NCI-H2029 (cell line): ENCODE measurements at regions not wholly inside any gene's neighbourhood (a gene's known extent, or its start where the extent isn't known, plus 50 kb on each side); places are given as distances from the start of the nearest gene placed in this dataset.
"Not testable (repeated sequence)": the region's sequence is repeated elsewhere in the genome, so short reads cannot be mapped to it uniquely, and the experiment has no call there.

Experiments used
- DNase-seq: peaks from one replicate; lab custom pipeline; 2025; lab: John Stamatoyannopoulos, UW

DNA sequence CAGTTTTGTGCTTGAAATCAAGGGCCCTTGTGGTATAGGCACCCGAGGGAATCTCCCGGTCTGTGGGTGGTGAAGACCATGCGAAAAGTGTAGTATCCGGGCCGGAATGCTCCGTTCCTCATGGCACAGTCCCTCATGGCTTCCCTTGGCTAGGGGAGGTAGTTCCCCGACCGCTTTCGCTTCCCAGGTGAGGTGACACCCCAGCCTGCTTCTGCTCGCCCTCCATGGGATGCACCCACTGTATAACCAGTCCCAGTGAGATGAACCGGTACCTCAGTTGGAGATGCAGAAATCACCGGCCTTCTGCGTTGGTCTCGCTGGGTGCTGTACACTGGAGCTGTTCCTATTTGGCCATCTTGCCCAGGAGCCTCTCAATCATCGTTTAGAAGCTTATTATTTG is 195.7 kb upstream of the POT1 start:
- DNase-seq: no peak

DNA sequence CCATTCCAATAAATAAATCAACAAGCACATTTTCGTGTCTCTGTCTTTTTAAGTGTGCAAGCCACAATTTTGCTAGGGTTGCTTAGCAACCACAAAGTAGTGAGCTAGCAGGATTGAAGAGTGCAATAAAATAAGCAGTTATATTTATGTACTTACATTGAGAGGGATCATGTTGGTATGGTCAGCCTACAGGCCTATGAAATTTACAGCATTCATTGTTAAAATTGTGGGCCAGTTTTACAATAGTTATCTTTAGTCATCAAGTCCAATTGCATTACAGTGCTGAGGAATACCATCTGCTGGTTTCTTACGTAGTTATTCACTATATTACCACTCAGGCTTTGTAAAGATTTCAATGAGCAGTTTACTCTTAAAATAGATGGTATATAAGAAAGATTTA is 192.5 kb upstream of the POT1 start:
- peak; percentile 7 for DNase-seq

DNA sequence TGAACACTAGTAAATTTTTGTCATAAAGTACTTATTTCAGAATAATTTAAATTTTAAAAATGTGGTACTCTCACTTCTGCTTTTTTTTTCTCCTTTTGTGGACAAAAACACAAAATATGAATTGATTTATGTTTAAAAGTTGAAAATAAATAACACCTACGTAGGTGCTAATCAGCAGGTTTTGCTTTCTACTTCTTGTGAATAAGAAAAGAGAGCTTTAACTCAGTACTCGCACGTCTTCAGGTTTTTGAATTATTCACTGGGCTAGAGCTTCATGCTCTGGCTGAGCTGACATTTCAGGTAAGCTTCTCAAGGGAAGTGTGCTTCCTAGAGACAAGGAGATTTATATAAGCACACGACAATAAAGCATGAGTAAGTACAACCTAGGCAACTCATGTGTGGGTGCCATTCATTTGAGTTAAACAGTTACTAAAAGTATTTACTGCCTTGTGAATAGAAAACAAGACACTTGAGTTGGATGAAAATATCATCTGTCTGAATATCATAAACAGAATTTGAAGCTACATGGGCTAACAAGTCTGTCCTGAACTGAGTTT is 190.0 kb upstream of the POT1 start:
- DNase-seq: no peak

DNA sequence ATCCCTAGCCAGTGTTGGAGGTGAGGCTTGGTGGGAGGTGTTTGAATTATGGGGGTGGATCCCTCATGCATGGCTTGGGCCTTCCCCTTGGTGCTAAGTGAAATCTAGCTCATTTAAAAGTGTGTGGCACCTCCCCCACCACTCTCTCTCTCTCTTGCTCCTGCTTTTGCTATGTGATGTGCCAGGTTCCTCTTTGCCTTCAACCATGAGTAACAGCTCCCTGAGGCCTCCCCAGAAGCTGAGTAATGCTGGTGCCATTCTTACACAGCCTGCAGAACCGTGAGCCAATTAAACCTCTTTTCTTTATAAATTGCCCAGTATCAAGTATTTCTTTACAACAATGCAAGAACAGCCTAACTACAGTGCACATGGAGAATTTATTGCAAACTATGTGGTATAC is 188.8 kb upstream of the POT1 start:
- DNase-seq: no peak

DNA sequence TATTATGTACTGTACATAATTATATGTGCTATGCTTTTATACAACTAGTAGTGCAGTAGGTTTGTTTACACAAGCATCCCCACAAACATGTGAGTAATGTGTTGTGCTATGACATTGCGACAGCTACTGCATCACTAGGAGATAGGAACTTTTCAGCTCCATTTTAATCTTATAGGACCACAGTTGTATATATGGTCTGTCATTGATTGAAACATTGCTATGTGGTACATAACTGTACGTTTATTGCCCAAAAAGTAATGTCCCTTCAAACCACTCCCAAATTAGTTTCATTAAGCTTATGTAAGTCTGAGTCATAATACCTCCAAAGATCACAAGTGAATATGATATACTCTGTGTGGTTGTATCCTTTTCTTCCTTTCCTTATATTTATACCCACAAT is 183.2 kb upstream of the POT1 start:
- DNase-seq: no peak

DNA sequence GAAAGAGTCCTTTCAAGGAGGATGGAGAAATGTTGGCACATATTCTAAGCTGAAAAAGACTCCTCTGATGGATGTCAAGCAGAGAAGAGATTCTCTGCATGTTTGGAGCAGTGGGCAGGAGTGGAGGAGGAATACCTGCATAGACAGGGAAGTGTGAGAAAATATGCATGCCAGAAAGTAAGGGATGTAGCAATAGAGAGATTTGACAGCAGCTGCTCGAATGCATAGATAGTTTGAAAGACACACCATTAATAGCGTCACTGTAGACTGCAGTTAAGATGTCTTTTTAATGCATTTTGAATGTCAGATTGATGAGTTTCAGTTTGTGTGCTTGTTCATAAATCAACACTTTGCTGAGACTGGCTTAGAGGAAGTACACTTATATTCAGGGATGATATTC is 169.9 kb upstream of the POT1 start:
- DNase-seq: no peak

DNA sequence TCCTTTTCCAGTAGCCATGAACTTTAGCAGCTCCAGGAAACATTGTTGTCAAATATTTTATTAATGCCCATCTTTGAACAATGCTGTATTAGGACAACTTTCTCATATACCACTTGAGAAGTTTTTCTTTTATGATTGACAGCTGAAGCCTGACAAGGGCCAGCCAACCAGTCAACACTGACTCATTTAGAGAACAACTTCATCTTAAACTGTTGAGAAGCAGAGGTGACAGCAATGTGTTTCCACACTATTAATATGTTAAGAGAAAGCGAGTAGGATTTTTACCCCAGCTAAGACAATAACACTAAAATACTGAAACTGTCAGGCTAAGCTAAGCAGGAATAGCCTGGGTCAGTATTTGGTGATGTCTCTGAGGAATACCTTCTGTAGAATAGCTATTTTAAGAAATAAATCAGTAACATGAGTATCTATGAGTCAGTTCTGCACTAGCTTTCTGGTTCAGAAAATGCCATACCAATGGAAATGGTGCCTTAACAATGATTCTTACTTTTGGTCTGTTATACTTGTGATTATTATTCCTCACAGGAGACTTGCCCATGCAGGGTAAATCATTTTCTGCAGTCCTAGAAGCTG is 168.8 kb upstream of the POT1 start:
- no peak for DNase-seq

DNA sequence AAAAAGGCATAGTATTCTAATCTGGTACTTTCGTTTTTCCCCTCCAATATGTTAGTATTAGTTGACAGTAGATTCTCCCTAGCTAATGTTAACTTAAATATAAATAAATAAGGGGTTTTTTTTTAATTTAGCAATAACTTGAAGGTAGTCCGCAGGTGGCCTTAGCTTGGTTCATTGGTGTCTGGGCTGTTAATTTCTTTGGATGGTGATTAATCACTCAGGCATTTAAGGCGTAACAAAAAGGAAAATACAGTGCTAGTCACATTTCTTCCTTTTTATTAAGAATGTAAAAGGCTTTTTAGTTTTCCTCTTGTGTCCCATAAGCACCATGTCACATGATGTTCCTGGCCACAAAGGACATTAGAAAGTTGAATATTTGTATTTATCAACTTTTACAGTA is 161.0 kb upstream of the POT1 start:
- DNase-seq: no peak

DNA sequence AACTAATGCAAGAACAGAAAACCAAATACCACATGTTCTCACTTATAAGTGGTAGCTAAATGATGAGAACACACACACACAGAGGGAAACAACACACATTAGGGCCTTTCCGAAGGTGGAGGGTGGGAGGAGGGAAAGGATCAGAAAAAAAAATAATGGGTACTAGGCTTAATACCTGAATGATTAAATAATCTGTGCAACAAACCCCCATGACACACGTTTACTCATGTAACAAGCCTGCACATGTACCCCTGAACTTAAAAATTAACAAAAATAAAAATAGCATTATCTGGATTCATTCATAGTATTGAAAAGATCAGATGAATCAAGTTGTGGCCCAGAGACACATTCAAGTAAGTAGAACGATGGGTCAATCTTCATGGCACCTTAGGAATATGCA is 159.5 kb upstream of the POT1 start:
- no peak for DNase-seq

DNA sequence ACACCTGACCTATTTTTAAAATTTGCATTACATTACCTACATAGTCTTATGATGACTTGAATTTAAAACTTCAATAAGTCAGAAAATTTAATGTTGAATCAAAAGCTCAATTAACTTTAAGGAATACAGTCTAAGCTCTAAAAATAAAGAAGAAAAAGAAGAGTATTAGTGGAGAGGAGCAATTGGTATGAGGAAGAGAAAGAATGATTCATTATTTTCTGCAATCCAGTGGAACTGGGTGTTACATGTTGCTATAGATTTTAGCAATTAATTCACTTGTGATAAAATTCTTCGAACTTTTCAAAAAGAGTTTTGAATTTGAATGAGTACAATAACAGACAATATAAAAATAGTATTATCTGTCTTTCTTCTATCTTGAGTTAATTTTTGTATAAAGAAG is 158.9 kb upstream of the POT1 start:
- no peak for DNase-seq

DNA sequence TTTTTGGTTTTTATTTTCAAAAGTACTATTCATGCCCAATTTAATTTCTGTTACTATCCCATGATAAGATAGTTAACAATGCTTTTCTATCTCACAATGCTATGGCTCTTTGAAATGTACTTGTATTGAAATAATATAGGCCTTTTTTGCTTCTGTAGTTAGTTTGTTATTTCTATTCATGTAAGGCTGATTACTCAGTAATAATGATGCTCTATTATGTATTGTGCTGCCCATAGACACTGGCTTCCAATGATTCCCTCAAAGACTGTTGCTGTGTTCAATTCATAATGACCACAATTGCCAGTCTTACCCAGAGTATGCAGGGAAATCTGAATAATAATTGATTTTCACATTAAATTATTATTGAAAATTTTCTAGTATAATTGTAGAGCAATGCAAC is 155.5 kb upstream of the POT1 start:
- no peak for DNase-seq

DNA sequence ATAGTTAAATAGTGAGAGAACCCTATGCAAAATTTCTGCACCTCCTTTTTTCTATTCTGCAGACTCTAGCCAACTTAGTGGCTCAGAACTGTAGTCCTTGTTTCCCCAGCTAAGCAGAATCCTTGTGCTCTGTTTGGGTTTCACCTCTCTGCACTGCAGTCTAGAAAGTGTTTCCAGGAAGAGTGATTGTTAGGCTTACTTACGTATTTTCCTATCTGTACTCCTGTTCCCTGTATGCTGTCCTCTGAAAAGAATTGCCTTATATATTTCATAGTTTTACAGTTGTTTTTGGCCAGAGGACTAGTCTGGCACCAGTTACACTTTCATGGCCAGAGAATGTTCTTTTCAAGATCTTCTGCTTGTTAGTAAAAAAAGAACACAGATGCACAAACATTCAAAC is 154.6 kb upstream of the POT1 start:
- no peak for DNase-seq

DNA sequence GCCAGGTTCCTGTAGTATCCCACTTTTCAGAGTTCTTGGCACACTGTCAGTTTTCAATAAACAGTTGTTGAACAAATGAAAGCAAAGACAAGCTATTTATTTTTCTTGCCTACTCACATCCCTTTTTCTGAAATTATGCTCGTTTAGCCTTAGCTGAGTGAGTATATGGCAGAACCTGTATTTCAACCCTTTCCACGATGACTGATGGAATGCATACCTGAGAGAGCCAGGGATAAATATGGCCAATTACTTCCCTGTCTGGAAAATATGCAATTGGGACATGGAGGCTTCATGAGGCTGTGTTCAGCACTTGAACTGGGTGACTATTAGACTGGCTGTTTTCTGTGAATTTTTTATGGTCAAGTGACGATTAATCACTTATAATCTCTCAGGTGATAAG is 144.5 kb upstream of the POT1 start:
- no peak for DNase-seq

DNA sequence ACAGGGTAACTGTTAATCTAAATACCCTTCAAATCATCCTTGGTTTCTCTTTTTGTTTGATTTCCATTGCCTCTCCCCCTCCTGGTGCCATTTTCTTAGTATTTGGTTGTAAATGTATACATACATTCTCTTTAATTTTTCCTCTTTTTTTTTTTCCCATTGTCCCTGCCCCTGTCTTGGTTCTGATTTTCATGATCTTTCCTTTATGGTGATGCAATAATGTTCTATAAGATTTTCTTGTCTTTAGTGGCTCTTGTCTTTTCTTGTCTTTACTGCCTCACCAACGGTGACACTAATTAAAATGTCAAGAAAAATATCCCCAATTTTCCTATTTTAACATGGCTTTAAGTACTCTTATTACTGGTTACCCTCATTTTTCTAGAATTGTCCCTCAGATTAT is 135.9 kb upstream of the POT1 start:
- DNase-seq: no peak

DNA sequence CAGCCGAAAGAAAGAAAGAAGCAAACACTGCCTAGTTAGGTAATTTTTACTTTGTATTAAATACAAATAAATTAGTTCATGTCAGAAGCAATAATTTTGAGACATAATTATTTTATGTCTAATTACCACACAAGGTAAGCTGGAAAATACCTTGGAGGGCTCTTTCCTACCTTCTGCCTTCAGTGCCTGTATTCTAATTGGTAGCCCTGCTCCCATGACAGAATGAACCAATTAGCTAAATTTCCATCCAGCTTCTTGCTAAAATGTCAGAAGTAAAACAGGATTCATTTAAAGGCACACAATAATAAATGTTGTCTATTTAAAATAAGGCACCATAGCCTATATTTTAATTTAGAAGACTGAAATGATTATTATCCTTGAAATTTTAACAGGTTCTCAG is 135.4 kb upstream of the POT1 start:
- no peak for DNase-seq

DNA sequence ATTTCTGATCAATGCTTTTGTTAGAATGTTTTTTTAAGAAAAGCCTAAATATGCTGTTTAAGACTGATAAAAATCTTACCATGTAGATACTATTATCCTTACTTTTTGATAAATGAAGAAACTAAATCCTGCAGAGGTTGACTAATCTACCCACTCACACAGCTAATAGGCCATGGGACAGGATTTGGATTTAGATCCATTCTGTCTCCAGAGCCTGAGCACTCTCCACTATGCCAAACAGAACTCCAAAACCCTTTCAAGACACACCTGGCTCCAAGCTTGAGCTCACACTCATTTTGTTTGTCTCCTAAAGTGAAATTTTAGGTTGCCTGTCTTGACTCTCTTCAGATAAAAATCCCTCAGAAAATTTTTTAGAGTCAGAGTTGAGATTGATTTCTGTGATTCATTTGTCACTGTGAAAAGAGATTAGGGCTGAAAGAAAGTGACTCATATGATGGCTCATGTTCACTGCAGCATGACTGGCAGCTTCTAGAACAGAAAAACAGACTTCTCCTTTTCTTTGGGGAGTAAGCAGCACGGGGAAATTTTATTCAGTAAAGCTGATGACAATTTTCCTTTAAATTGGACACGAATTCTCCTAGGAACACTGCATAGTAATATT is 132.3 kb upstream of the POT1 start:
- DNase-seq: no peak

DNA sequence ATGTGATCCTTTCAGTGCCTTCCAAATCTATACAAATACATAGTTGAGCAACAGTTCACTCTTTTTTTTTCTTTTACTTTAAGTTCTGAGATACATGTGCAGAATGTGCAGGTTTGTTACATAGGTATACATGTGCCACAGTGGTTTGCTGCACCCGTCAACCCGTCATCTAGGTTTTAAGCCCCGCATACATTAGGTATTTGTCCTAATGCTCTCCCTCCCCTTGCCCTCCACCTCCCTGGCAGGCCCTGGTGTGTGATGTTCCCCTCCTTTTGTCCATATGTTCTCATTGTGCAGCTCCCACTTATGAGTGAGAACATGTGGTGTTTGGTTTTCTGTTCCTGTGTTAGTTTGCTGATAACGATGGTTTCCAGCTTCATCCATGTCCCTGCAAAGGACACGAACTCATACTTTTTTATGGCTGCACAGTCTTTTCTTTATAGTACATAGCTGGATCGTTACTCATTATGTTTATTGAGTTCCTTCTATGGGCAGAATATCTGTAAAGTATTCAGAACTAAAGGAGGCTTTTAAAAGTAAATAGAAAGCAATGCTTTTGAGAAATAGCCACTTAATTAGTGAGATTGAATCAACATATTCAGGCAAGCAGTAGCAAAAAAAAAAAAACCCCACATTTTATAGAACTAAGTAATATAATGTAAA is 131.6 kb upstream of the POT1 start:
- DNase-seq: not testable (repeated sequence)

DNA sequence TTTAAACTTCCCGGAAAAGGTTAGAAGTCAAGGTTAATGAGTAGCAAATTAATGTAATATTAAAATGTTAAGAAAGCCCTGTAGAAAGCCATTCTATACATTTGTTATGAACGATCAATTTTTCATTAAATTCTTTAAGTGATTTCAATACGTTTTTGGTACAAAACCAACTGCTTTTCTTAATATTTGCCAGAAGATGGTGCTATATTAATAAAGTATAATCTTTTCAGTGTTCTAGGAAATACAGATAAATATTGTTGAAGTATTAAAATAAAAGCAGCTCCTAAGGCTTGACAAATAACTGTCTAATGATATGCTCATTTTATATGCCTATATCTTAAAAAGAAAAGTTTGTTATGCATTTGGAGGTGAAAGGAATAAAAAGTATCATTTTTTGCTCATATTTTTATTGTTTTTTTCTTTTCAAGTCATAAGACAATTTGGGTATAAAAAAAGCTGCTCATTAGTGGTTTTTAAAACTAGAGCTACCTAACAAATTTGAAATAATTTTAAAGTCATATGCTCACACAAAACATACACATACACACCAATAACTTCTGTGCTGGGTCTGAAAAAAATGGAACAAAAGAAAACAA is 130.3 kb upstream of the POT1 start:
- peak; percentile 4 for DNase-seq

DNA sequence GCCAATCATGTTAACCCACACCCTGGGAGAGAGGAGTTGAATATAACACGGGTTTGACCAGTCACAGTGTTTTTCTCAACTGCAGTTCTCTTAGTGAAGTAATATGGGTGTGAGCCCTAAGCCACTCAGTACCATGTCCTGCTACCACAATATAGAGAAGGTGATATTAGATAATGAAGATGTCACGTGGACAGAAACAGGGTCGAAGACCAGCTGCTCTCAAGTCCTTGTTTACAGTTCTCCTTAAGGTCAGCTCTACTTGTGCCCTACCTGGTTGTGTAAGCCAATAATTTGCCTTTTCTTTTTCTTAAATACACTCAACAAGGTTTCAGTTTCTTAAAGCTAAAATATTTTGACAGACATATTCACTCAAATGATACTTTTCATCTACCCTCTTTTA is 128.3 kb upstream of the POT1 start:
- DNase-seq: peak; percentile 9

DNA sequence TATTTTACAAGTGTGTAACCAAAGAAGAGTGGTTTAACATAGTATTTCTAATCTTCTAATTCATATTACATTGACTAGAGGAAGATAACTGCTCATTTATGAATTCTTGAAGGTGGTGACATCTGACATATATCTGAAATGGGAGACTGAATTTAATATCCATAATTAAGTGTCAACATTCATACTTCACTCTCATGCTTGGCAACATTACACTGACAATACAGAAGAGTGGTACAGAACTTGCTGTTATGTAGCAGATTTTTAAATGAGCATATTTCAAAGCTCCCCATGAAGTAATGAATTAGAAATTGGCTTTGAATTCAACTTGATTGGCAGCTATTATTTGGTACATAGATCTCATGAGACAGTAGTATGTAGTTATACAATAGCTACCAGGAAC is 125.8 kb upstream of the POT1 start:
- DNase-seq: no peak

DNA sequence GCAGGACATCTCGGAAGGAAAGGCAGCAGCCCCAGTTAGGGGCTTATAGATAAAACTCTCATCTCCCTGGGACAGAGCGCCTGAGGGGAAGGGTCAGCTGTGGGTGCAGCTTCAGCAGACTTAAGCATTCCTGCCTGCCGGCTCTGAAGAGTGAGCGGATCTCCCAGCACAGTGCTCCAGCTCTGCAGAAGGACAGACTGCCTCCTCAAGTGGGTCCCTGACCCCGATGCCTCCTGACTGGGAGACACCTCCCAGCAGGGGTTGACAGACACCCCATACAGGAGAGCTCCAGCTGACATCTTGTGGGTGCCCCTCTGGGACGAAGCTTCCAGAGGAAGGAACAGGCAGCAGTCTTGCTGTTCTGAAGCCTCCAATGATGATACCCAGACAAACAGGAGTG is 117.1 kb upstream of the POT1 start:
- DNase-seq: no peak

DNA sequence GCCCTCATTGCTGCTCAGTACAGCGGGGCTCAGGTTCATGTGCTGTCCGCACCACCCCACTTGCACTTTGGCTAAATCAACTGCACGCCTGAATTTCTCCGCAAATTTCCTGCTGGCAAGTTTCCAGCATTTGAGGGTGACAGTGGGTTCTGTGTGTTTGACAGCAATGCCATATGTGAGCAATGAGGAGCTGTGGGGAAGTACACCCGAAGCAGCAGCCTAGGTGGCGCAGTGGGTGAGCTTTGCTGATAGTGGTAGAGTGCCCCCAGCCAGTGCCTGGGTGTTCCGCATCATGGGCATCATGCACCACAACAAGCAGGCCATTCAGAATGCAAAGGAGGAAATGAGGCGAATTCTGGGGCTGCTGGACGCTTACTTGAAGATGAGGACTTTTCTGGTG is 103.9 kb upstream of the POT1 start:
- peak; percentile 88 for DNase-seq

DNA sequence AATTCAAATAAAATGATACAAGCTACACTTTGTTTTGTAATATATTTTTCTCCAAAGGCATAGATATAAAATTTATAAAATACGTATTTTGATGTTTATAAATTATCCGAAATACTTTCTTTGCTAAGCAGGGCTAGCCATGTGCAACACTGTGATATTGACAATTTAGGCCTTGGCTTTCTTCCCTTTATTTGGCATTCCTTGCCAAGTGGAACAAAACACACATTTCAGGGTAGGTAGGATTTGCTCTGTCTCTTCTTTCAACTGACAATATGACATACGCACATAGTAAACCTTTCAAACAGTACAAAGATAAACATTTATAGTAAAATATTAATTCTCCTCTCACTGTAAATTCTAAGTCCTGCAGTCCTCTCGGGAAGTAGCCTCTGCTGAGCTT is 103.3 kb upstream of the POT1 start:
- DNase-seq: peak; percentile 50
